Prostate gland (tissue), 2 donors: ENCODE measurements at regions not wholly inside any gene's neighbourhood (a gene's known extent, or its start where the extent isn't known, plus 50 kb on each side); places are given as distances from the start of the nearest gene placed in this dataset.

Source experiments
- POLR2A ChIP-seq: fragments of 450-650 bp; IDR thresholded peaks from one replicate; pipeline ENCODE4 v1.6.1; 2016; ENCODE audit warnings: antibody characterized with exemption, mild to moderate bottlenecking
- POLR2AphosphoS5 ChIP-seq: sonication (generic); formaldehyde crosslinking; IDR thresholded peaks from one replicate; pipeline ENCODE4 v1.6.1; 2017; ENCODE audit warnings: antibody characterized with exemption
- TF ChIP-seq, protein P1 (sequence below), 4 experiments: fragments of 200-600 bp in 2 of 4; fragments of 450-650 bp in 2 of 4; sonication (generic) in 2 of 4; IDR thresholded peaks; 1 replicate in 3 of 4; 2 replicates in 1 of 4; pipeline ENCODE4 v1.5.1; 2016 to 2019; ENCODE audit warnings: antibody characterized with exemption in 4 of 4, mild to moderate bottlenecking in 2 of 4, moderate library complexity in 2 of 4

DNA sequence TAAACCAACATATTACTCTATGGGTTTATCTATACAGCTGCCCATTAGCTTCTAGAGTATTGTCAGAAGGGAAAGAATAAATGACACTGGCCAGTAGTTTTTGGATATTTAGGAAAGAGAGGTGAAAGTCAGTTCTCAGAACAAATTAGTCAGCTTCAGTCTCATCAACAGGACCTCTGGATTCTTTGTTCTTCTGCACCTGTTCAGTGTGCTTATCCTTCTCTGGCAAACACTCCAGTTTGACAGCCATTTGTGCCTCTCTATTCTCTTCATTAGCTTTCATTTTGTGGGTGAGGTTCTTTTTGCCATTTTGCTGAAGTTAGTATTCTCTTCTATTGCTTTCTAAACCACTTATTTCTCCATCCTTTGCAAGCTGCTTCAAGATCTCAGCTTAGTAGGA is 107.0 kb downstream of the PCDH18 start:
- TF ChIP-seq, protein P1, sequence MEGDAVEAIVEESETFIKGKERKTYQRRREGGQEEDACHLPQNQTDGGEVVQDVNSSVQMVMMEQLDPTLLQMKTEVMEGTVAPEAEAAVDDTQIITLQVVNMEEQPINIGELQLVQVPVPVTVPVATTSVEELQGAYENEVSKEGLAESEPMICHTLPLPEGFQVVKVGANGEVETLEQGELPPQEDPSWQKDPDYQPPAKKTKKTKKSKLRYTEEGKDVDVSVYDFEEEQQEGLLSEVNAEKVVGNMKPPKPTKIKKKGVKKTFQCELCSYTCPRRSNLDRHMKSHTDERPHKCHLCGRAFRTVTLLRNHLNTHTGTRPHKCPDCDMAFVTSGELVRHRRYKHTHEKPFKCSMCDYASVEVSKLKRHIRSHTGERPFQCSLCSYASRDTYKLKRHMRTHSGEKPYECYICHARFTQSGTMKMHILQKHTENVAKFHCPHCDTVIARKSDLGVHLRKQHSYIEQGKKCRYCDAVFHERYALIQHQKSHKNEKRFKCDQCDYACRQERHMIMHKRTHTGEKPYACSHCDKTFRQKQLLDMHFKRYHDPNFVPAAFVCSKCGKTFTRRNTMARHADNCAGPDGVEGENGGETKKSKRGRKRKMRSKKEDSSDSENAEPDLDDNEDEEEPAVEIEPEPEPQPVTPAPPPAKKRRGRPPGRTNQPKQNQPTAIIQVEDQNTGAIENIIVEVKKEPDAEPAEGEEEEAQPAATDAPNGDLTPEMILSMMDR (IDR thresholded peaks at IDR 0.05) = no peak
- TF ChIP-seq POLR2A (no peak), POLR2AphosphoS5 (no peak)
